Calu3 (cell line): ENCODE measurements at regions not wholly inside any gene's neighbourhood (a gene's known extent, or its start where the extent isn't known, plus 50 kb on each side); places are given as distances from the start of the nearest gene placed in this dataset.

ENCODE experiments used
- BruUV-seq: library from RNA; stranded (reverse); fragments of 400-500 nt; replicated peaks from 2 replicates; lab custom pipeline; 2021; lab: Mats Ljungman, UMichigan
- CTCF ChIA-PET: fragments of 300-600 bp; sonication (Branson Sonifier 250); formaldehyde crosslinking; loops from one replicate; lab custom pipeline; 2022; ENCODE audit warnings: antibody characterized with exemption; lab: Charles Lee
- DNase-seq: peaks from one replicate; pipeline ENCODE4 v3.0.0; 2022
- H3K27ac Mint-ChIP-seq: one replicate; pipeline ENCODE4 v1.8.0; 2022; ENCODE audit warnings: mixed read lengths; ENCODE audit not compliant: unreplicated experiment
- H3K27me3 Mint-ChIP-seq: one replicate; pipeline ENCODE4 v1.8.0; 2022; ENCODE audit warnings: mixed read lengths; ENCODE audit not compliant: unreplicated experiment
- H3K36me3 Mint-ChIP-seq: one replicate; pipeline ENCODE4 v1.8.0; 2022; ENCODE audit warnings: mild to moderate bottlenecking, moderate library complexity, mixed read lengths; ENCODE audit not compliant: insufficient read depth, unreplicated experiment
- H3K4me1 Mint-ChIP-seq: one replicate; pipeline ENCODE4 v1.8.0; 2022; ENCODE audit warnings: mild to moderate bottlenecking, low read depth, mixed read lengths; ENCODE audit not compliant: unreplicated experiment
- H3K4me3 Mint-ChIP-seq: one replicate; pipeline ENCODE4 v1.8.0; 2022; ENCODE audit warnings: mild to moderate bottlenecking, low read depth, moderate library complexity, mixed read lengths; ENCODE audit not compliant: unreplicated experiment
- H3K9me3 Mint-ChIP-seq: one replicate; pipeline ENCODE4 v1.8.0; 2022; ENCODE audit warnings: low read depth, mixed read lengths; ENCODE audit not compliant: unreplicated experiment
- intact Hi-C: fragments of 100-400 bp; cut with micrococcal nuclease; formaldehyde crosslinking; loops from one replicate; pipeline ENCODE4 v1.10.0; 2022; ENCODE audit not compliant: unreplicated experiment
- TF ChIP-seq, protein P1 (sequence below): fragments of 200-600 bp; IDR thresholded peaks from one replicate; pipeline ENCODE4 v1.8.0; 2022; ENCODE audit warnings: antibody characterized with exemption; ENCODE audit not compliant: unreplicated experiment

DNA sequence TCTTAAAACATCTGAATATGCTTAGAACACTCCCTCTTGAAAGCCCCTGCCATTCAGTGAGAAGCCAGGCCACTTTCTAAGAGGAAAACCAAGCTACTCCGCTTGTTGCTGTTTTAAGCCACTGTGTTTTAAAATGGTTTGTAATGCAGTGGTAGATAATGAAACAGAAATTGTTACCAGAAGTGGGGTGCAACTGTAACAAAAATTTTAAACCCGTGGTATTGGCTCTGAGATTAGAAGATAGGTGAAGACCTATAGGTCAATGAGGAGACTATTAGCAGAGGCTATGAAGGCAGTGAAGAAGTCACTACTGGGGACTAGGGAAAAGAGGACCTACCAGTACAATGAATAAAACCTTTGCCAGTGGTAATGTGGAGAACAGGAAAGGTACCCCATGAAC is 266.5 kb downstream of the IRF8 start:
- intact Hi-C loops = no loop called here
- CTCF ChIA-PET = no interaction called here
- no TSS peak for BruUV-seq

GRCh38 chr16:86166414-86166813 is 267.5 kb downstream of the IRF8 start:
- no peak for DNase-seq
- BruUV-seq = no TSS peak
- CTCF ChIA-PET = interaction anchor here (0.6 kb wide), 1 partner anchor 375 kb away, joined by 3 read pairs; no protein-coding TSS in a partner anchor
- intact Hi-C loops = no loop called here
- H3K27ac Mint-ChIP-seq = no peak overlapping the region
- H3K27me3 Mint-ChIP-seq = peaks cover 86% of the 10 kb centered on the region
- H3K9me3 Mint-ChIP-seq = peaks cover 10% of the 10 kb centered on the region
- H3K4me1 Mint-ChIP-seq = no peaks in the 10 kb centered on the region
- no peak overlapping the region for H3K4me3 Mint-ChIP-seq
- TF ChIP-seq, protein P1, sequence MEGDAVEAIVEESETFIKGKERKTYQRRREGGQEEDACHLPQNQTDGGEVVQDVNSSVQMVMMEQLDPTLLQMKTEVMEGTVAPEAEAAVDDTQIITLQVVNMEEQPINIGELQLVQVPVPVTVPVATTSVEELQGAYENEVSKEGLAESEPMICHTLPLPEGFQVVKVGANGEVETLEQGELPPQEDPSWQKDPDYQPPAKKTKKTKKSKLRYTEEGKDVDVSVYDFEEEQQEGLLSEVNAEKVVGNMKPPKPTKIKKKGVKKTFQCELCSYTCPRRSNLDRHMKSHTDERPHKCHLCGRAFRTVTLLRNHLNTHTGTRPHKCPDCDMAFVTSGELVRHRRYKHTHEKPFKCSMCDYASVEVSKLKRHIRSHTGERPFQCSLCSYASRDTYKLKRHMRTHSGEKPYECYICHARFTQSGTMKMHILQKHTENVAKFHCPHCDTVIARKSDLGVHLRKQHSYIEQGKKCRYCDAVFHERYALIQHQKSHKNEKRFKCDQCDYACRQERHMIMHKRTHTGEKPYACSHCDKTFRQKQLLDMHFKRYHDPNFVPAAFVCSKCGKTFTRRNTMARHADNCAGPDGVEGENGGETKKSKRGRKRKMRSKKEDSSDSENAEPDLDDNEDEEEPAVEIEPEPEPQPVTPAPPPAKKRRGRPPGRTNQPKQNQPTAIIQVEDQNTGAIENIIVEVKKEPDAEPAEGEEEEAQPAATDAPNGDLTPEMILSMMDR = no peak
- H3K36me3 Mint-ChIP-seq = no peaks in the 10 kb centered on the region

More for the DNA sequence above, 266.5 kb downstream of the IRF8 start:
- Mint-ChIP-seq H3K9me3 (peaks cover 10% of the 10 kb centered on the region), H3K4me3 (no peak overlapping the region), H3K27me3 (peaks cover 81% of the 10 kb centered on the region), H3K4me1 (no peaks in the 10 kb centered on the region), H3K27ac (no peak overlapping the region), H3K36me3 (no peaks in the 10 kb centered on the region)
- DNase-seq = no peak
- TF ChIP-seq, protein P1 = no peak

DNA sequence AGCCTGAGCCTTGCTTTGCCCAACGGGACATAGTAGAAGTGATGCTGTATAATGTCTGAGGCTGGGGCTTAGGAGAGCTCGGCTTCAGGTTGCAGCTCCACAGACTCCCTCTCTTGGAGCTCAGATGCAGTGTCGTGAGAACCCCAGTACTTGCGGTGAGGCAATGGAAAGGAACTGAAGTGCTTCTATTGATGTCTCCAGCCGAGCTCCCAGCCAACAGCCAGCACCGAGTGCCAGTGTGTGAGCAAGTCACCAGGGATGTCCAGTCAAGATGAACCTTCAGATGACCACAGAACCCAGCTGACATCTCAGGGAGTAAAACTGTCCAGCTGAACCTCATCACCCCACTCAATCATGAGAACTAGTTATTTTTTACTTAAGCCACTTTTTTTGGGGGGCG is 268.1 kb downstream of the IRF8 start:
- Mint-ChIP-seq H3K27ac (no peak overlapping the region), H3K9me3 (peaks cover 10% of the 10 kb centered on the region), H3K36me3 (no peaks in the 10 kb centered on the region), H3K4me1 (no peaks in the 10 kb centered on the region), H3K27me3 (peaks cover 86% of the 10 kb centered on the region), H3K4me3 (no peak overlapping the region)
- BruUV-seq = no TSS peak
- TF ChIP-seq, protein P1 = no peak
- CTCF ChIA-PET = no interaction called here
- intact Hi-C loops = no loop called here
- no peak for DNase-seq

DNA sequence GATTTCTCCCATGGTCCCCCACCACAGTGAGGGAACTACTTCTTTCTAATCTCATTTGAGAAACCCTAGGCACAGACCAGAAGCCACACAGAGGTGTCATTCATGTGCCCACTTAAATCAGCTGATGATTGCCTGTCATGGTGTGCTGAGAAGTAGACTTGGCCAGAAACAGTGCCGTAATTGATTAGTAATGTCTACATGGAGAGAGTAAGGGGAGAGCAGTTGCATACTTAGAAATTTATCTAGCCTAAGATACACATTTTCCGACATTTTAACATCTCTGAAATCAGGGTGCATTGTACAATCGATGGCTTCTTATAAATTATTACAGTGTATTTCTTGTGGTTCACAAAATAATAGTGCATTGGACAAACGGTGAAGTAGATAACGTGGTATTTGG is 271.8 kb downstream of the IRF8 start:
- no peak overlapping the region for H3K4me3 Mint-ChIP-seq
- no peaks in the 10 kb centered on the region for H3K36me3 Mint-ChIP-seq
- H3K27me3 Mint-ChIP-seq = peaks cover 99% of the 10 kb centered on the region
- TF ChIP-seq, protein P1 = no peak
- DNase-seq = no peak
- intact Hi-C loops = no loop called here
- no peaks in the 10 kb centered on the region for H3K4me1 Mint-ChIP-seq
- BruUV-seq = no TSS peak
- H3K9me3 Mint-ChIP-seq = peaks cover 6% of the 10 kb centered on the region
- no peak overlapping the region for H3K27ac Mint-ChIP-seq
- CTCF ChIA-PET = no interaction called here
